ENCODE measurements at regions not wholly inside any gene's neighbourhood (a gene's known extent, or its start where the extent isn't known, plus 50 kb on each side); places are given as distances from the start of the nearest gene placed in this dataset.

DNA sequence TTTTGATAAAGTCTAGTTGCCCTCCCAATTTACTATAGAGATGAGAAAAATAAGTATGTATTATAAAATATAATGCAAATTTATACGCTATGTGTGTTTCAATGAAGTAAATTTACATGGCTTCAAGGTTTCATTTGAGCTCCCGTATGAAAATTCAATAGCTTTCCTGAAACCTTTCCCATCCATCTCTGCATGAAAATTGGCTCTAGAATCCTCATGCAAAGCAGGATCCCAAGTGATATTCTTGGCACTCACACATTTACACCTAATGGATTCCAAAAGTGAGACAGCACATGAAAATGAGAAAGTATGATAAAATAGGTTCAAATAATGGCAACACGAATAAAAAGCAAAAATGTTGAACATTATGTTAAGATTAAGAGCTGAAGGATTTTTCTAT lies 1595.8 kb upstream of the SEL1L start:
- TF ChIP-seq POLR2AphosphoS5 (IDR thresholded peaks at IDR 0.05; ENCODE audit: borderline replicate concordance, low read depth, low read length) (no peak), EZH2 (IDR thresholded peaks at IDR 0.05) (no peak), FOXP2 (optimal IDR thresholded peaks at IDR 0.05; ENCODE audit: control extremely low read depth, extremely low read length, insufficient read depth) (no peak)
